ENCODE measurements at regions not wholly inside any gene's neighbourhood (a gene's known extent, or its start where the extent isn't known, plus 50 kb on each side); places are given as distances from the start of the nearest gene placed in this dataset.

DNA sequence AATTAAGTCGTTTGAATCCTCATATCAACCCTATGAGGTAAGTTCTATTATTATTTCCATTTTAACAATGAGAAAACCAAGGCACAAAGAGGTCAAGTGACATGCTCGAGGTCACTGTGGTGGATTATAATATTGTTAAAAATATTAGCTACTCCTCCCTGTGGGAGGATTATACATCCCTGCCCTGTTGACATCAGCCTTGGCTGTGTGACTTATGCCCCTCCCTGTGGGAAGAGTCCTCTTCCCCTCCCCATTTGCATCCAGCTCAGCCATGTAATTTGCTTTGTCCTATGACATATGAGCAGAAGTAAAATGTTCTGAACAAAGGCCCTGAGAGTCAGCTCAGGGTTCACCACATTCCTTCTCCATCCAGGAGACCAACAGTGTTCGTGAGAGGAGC, 152.7 kb upstream of the ZIC3 start:
- no peak overlapping the region for H3K4me2 ChIP-seq (ENCODE audit: low read length)
- no peaks in the 10 kb centered on the region for H3K36me3 ChIP-seq (ENCODE audit: insufficient read depth, low read length)
- no peaks in the 10 kb centered on the region for H3K27me3 ChIP-seq (ENCODE audit: insufficient read depth, low read depth, low read length)
- no peaks in the 10 kb centered on the region for H4K20me1 ChIP-seq (ENCODE audit: insufficient read depth)
- no peaks in the 10 kb centered on the region for H3K79me2 ChIP-seq (replicated peaks; ENCODE audit: insufficient read depth, low read length)
- H3F3A ChIP-seq (ENCODE audit: insufficient read depth, low read length, poor library complexity, severe bottlenecking): no peaks in the 10 kb centered on the region
- TF ChIP-seq, protein P1, sequence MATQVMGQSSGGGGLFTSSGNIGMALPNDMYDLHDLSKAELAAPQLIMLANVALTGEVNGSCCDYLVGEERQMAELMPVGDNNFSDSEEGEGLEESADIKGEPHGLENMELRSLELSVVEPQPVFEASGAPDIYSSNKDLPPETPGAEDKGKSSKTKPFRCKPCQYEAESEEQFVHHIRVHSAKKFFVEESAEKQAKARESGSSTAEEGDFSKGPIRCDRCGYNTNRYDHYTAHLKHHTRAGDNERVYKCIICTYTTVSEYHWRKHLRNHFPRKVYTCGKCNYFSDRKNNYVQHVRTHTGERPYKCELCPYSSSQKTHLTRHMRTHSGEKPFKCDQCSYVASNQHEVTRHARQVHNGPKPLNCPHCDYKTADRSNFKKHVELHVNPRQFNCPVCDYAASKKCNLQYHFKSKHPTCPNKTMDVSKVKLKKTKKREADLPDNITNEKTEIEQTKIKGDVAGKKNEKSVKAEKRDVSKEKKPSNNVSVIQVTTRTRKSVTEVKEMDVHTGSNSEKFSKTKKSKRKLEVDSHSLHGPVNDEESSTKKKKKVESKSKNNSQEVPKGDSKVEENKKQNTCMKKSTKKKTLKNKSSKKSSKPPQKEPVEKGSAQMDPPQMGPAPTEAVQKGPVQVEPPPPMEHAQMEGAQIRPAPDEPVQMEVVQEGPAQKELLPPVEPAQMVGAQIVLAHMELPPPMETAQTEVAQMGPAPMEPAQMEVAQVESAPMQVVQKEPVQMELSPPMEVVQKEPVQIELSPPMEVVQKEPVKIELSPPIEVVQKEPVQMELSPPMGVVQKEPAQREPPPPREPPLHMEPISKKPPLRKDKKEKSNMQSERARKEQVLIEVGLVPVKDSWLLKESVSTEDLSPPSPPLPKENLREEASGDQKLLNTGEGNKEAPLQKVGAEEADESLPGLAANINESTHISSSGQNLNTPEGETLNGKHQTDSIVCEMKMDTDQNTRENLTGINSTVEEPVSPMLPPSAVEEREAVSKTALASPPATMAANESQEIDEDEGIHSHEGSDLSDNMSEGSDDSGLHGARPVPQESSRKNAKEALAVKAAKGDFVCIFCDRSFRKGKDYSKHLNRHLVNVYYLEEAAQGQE (IDR thresholded peaks at IDR 0.05; ENCODE audit: borderline replicate concordance): no peak
- TF ChIP-seq RAD21 (conservative IDR thresholded peaks at IDR 0.05) (no peak), MXI1 (conservative IDR thresholded peaks at IDR 0.05; ENCODE audit: poor library complexity, severe bottlenecking) (no peak), EZH2 (IDR thresholded peaks at IDR 0.05; ENCODE audit: borderline replicate concordance, insufficient read depth, low read length, poor library complexity, severe bottlenecking) (no peak)
- H3K9me2 ChIP-seq (ENCODE audit: insufficient read depth, low read length): no peaks in the 10 kb centered on the region
- no peak overlapping the region for H3K27ac ChIP-seq (ENCODE audit: low read length)
- no peak overlapping the region for H3K4me3 ChIP-seq (ENCODE audit: low read length)
- H3K9ac ChIP-seq (ENCODE audit: low read length): no peak overlapping the region
- H3K9me3 ChIP-seq (ENCODE audit: low read length): no peaks in the 10 kb centered on the region
- H2AFZ ChIP-seq (ENCODE audit: low read depth, low read length): no peak overlapping the region

DNA sequence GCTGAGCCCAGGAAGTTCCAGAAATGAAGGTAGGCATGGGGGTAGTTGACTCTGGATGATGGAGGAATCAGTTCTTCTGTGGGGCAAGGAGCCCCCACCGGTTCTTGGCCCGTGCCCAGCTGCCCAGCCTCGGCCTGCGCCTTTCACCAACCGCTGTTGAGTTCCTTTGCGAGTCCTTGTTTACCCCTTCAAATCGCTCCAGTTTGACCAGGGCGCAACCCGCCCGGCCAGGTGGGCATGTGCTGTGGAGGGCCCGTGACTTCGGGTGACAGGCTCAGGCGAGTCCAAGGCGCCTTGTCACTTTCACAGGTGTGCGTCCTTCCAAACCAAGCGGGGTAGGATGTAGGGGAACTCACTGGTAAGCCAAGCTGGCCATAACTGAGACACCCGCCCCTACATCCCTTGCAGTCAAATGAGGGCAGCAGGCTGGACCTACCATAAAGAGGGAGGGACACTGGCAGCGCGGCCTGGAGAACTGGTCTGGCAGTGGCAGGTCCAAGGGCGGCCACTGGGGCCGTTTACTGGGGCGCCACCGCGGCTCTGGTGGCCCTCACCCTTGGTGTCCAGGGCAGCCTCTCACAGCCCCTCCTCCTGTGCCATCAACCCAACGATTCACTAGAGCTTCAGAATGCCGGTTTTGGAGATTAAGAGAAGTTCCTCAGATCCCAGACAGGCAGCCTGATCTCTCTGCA, 160.3 kb upstream of the ZIC3 start:
- no peaks in the 10 kb centered on the region for H3F3A ChIP-seq (ENCODE audit: insufficient read depth, low read length, poor library complexity, severe bottlenecking)
- H4K20me1 ChIP-seq (ENCODE audit: insufficient read depth): no peaks in the 10 kb centered on the region
- H3K27ac ChIP-seq (ENCODE audit: low read length): no peak overlapping the region
- H3K9me3 ChIP-seq (ENCODE audit: low read length): no peaks in the 10 kb centered on the region
- H2AFZ ChIP-seq (ENCODE audit: low read depth, low read length): no peak overlapping the region
- no peak for TF ChIP-seq SMC3 (conservative IDR thresholded peaks at IDR 0.05; ENCODE audit: poor library complexity)
- no peak for TF ChIP-seq EZH2 (IDR thresholded peaks at IDR 0.05; ENCODE audit: borderline replicate concordance, insufficient read depth, low read length, poor library complexity, severe bottlenecking)
- H3K79me2 ChIP-seq (replicated peaks; ENCODE audit: insufficient read depth, low read length): no peaks in the 10 kb centered on the region
- H3K9me2 ChIP-seq (ENCODE audit: insufficient read depth, low read length): no peaks in the 10 kb centered on the region
- H3K4me2 ChIP-seq (ENCODE audit: low read length): no peak overlapping the region
- H3K36me3 ChIP-seq (ENCODE audit: insufficient read depth, low read length): no peaks in the 10 kb centered on the region
- H3K4me3 ChIP-seq (ENCODE audit: low read length): no peak overlapping the region
- no peaks in the 10 kb centered on the region for H3K27me3 ChIP-seq (ENCODE audit: insufficient read depth, low read depth, low read length)
- H3K9ac ChIP-seq (ENCODE audit: low read length): no peak overlapping the region

DNA sequence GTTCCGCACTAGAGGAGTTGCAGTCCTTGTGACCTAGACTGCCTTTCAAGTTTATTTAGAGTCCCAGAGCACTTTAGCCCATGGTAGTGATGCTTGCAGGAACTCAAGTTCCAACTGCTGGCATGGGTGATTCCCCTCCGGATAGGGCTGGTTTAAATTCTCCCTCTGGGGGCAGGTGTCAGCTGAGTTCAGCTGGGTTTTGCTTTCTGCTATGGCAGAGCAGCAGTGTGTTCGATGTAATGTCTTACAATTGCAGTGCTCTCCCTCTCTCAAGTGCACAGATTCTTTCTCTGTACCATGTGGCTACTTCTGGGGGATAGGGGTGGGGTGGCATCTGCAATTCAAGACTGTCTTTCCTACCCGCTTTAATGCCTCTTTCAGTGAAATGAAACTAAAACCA, 164.8 kb upstream of the ZIC3 start:
- Histone ChIP-seq H3K79me2 (replicated peaks; ENCODE audit: insufficient read depth, low read length) (no peaks in the 10 kb centered on the region), H3K9me2 (ENCODE audit: insufficient read depth, low read length) (no peaks in the 10 kb centered on the region), H3F3A (ENCODE audit: insufficient read depth, low read length, poor library complexity, severe bottlenecking) (no peaks in the 10 kb centered on the region), H3K27me3 (ENCODE audit: insufficient read depth, low read depth, low read length) (no peaks in the 10 kb centered on the region), H3K9me3 (ENCODE audit: low read length) (no peaks in the 10 kb centered on the region), H3K9ac (ENCODE audit: low read length) (no peak overlapping the region), H3K27ac (ENCODE audit: low read length) (no peak overlapping the region), H3K4me3 (ENCODE audit: low read length) (no peak overlapping the region), H3K4me2 (ENCODE audit: low read length) (no peak overlapping the region), H3K36me3 (ENCODE audit: insufficient read depth, low read length) (no peaks in the 10 kb centered on the region), H2AFZ (ENCODE audit: low read depth, low read length) (no peak overlapping the region), H4K20me1 (ENCODE audit: insufficient read depth) (no peaks in the 10 kb centered on the region)
- no peak for TF ChIP-seq POLR2AphosphoS5 (IDR thresholded peaks at IDR 0.05)
- TF ChIP-seq EP300 (conservative IDR thresholded peaks at IDR 0.05; ENCODE audit: poor library complexity, severe bottlenecking): no peak
- TF ChIP-seq MXI1 (conservative IDR thresholded peaks at IDR 0.05; ENCODE audit: poor library complexity, severe bottlenecking): no peak
- no peak for TF ChIP-seq RAD21 (conservative IDR thresholded peaks at IDR 0.05)
- no peak for TF ChIP-seq SMC3 (conservative IDR thresholded peaks at IDR 0.05; ENCODE audit: poor library complexity)
- no peak for TF ChIP-seq EZH2 (IDR thresholded peaks at IDR 0.05; ENCODE audit: borderline replicate concordance, insufficient read depth, low read length, poor library complexity, severe bottlenecking)
- TF ChIP-seq, protein P2, sequence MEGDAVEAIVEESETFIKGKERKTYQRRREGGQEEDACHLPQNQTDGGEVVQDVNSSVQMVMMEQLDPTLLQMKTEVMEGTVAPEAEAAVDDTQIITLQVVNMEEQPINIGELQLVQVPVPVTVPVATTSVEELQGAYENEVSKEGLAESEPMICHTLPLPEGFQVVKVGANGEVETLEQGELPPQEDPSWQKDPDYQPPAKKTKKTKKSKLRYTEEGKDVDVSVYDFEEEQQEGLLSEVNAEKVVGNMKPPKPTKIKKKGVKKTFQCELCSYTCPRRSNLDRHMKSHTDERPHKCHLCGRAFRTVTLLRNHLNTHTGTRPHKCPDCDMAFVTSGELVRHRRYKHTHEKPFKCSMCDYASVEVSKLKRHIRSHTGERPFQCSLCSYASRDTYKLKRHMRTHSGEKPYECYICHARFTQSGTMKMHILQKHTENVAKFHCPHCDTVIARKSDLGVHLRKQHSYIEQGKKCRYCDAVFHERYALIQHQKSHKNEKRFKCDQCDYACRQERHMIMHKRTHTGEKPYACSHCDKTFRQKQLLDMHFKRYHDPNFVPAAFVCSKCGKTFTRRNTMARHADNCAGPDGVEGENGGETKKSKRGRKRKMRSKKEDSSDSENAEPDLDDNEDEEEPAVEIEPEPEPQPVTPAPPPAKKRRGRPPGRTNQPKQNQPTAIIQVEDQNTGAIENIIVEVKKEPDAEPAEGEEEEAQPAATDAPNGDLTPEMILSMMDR (IDR thresholded peaks at IDR 0.05; ENCODE audit: poor library complexity, severe bottlenecking): no peak
- TF ChIP-seq, protein P1 (IDR thresholded peaks at IDR 0.05; ENCODE audit: borderline replicate concordance): no peak

All from neural cell (in vitro differentiated cells).